H1 (cell line): ENCODE measurements at regions not wholly inside any gene's neighbourhood (a gene's known extent, or its start where the extent isn't known, plus 50 kb on each side); places are given as distances from the start of the nearest gene placed in this dataset.
A peak's percentile ranks its signal among the peaks of the same experiment; 100 is the strongest.

Experiments used
- CTCF ChIA-PET: fragments of 300-600 bp; sonication (Branson Sonifier 250); formaldehyde crosslinking; loops from one replicate; lab custom pipeline; 2021; ENCODE audit not compliant: partially characterized antibody; lab: Charles Lee
- POLR2A ChIA-PET: fragments of 300-600 bp; sonication (Branson Sonifier 250); formaldehyde crosslinking; loops from one replicate; lab custom pipeline; 2021; ENCODE audit warnings: inconsistent platforms; ENCODE audit not compliant: partially characterized antibody; lab: Charles Lee
- DNase-seq, 2 experiments: peaks; one replicate each; pipeline versions ENCODE4 v3.0.0 to v3.0.0-alpha.2; 2010 to 2022; ENCODE audit warnings: low spot score in 2 of 2, low read depth in 1 of 2, mixed read lengths in 1 of 2
- FAIRE-seq: peaks from 2 replicates; lab custom pipeline; 2011; peaks lifted over from hg19 to GRCh38; lab: Jason Lieb, UNC
- H2AFZ ChIP-seq: 2 replicates; pipeline ENCODE4 v1.8.1; 2012; ENCODE audit warnings: low read length, inconsistent platforms
- H2AK5ac ChIP-seq: 2 replicates; pipeline ENCODE4 v1.6.1; 2013; ENCODE audit warnings: low read depth, low read length
- H2BK120ac ChIP-seq: replicated peaks from 2 replicates; pipeline ENCODE3; 2013; ENCODE audit warnings: low read depth, low read length, inconsistent platforms
- H2BK12ac ChIP-seq: 2 replicates; pipeline ENCODE4 v1.6.1; 2013; ENCODE audit warnings: low read depth, low read length
- H2BK15ac ChIP-seq: 2 replicates; pipeline ENCODE4 v1.6.1; 2013; ENCODE audit warnings: low read length
- H2BK20ac ChIP-seq: 2 replicates; pipeline ENCODE4 v1.6.1; 2013; ENCODE audit warnings: low read length
- H2BK5ac ChIP-seq: 2 replicates; pipeline ENCODE4 v1.6.1; 2013; ENCODE audit warnings: low read depth, low read length
- H3K14ac ChIP-seq: 2 replicates; pipeline ENCODE4 v1.6.1; 2013; ENCODE audit warnings: inconsistent platforms; ENCODE audit not compliant: insufficient read length
- H3K18ac ChIP-seq: 2 replicates; pipeline ENCODE4 v1.6.1; 2013; ENCODE audit warnings: low read length; ENCODE audit errors: extremely low read depth
- H3K23ac ChIP-seq: 2 replicates; pipeline ENCODE4 v1.6.1; 2013; ENCODE audit warnings: inconsistent platforms; ENCODE audit not compliant: insufficient read length
- H3K23me2 ChIP-seq: 2 replicates; pipeline ENCODE4 v1.6.1; 2013; ENCODE audit warnings: low read depth, low read length
- H3K27ac ChIP-seq: 2 replicates; pipeline ENCODE4 v1.6.1; 2011; ENCODE audit warnings: low read depth, low read length, inconsistent platforms
- H3K27me3 ChIP-seq, 4 experiments: replicated peaks in 1 of 4; 1 replicate in 1 of 4; 2 replicates in 3 of 4; pipeline versions ENCODE4 v1.6.1 to v1.8.1; 2011 to 2013; ENCODE audit warnings: low read length in 3 of 4, mild to moderate bottlenecking in 3 of 4, inconsistent platforms in 2 of 4, mixed read lengths in 2 of 4, moderate library complexity in 1 of 4; ENCODE audit not compliant: control insufficient read depth in 3 of 4, insufficient read depth in 3 of 4; ENCODE audit errors: extremely low read depth in 1 of 4
- H3K36me3 ChIP-seq, 4 experiments: 2 replicates each; pipeline versions ENCODE4 v1.6.1 to v1.8.1; 2011 to 2013; ENCODE audit warnings: mild to moderate bottlenecking in 4 of 4, low read length in 3 of 4, moderate library complexity in 2 of 4, control low read depth in 1 of 4, inconsistent platforms in 1 of 4; ENCODE audit not compliant: insufficient read depth in 4 of 4, control insufficient read depth in 2 of 4
- H3K4ac ChIP-seq: replicated peaks from 2 replicates; pipeline ENCODE3; 2013; ENCODE audit warnings: low read length, low read depth, mixed read lengths, inconsistent platforms; ENCODE audit not compliant: insufficient read length
- H3K4me1 ChIP-seq, 4 experiments: replicated peaks in 1 of 4; 1 replicate in 1 of 4; 2 replicates in 3 of 4; pipeline versions ENCODE4 v1.6.1 to v1.8.1; 2011 to 2013; ENCODE audit warnings: low read length in 3 of 4, inconsistent platforms in 2 of 4, mixed read lengths in 1 of 4; ENCODE audit not compliant: insufficient read depth in 4 of 4, control insufficient read depth in 3 of 4
- H3K4me2 ChIP-seq, 2 experiments: 2 replicates each; pipeline versions ENCODE4 v1.6.1 to v1.8.1; 2011 to 2013; ENCODE audit warnings: low read depth in 2 of 2, low read length in 2 of 2, control low read depth in 1 of 2, inconsistent platforms in 1 of 2, mild to moderate bottlenecking in 1 of 2; ENCODE audit not compliant: insufficient read depth in 1 of 2
- H3K4me3 ChIP-seq, 4 experiments: fragments of 200-600, 300-600 bp in 1 of 4; sonication (generic), shearing (Covaris generic), sonication (Bioruptor Twin) in 1 of 4; 2 replicates each; pipeline versions ENCODE4 v1.5.1 to v1.8.1; 2011 to 2016; ENCODE audit warnings: low read length in 4 of 4, low read depth in 3 of 4, control low read depth in 2 of 4, inconsistent platforms in 2 of 4, mild to moderate bottlenecking in 2 of 4, mixed read lengths in 1 of 4, moderate library complexity in 1 of 4; ENCODE audit not compliant: insufficient read depth in 2 of 4; ENCODE audit errors: extremely low read depth in 1 of 4
- H3K56ac ChIP-seq: replicated peaks from 2 replicates; pipeline ENCODE3; 2013; ENCODE audit warnings: low read depth, mild to moderate bottlenecking, mixed read lengths, low read length, inconsistent platforms; ENCODE audit not compliant: insufficient read length
- H3K79me1 ChIP-seq: 2 replicates; pipeline ENCODE4 v1.6.1; 2013; ENCODE audit warnings: low read depth, low read length, control low read depth
- H3K79me2 ChIP-seq, 2 experiments: 2 replicates each; pipeline versions ENCODE4 v1.6.1 to v1.8.1; 2012 to 2013; ENCODE audit warnings: low read length in 2 of 2, mild to moderate bottlenecking in 2 of 2, inconsistent platforms in 1 of 2; ENCODE audit not compliant: insufficient read depth in 2 of 2, control insufficient read depth in 1 of 2
- H3K9ac ChIP-seq, 4 experiments: replicated peaks in 1 of 4; 1 replicate in 1 of 4; 2 replicates in 3 of 4; pipeline versions ENCODE4 v1.6.1 to v1.8.1; 2011 to 2013; ENCODE audit warnings: low read depth in 3 of 4, low read length in 3 of 4, control low read depth in 2 of 4, mild to moderate bottlenecking in 2 of 4, moderate library complexity in 2 of 4, inconsistent platforms in 1 of 4; ENCODE audit errors: extremely low read depth in 1 of 4
- H3K9me3 ChIP-seq, 2 experiments: 2 replicates each; pipeline versions ENCODE4 v1.6.1 to v1.8.1; 2012 to 2013; ENCODE audit warnings: mild to moderate bottlenecking in 2 of 2, moderate library complexity in 2 of 2, control low read depth in 1 of 2, inconsistent platforms in 1 of 2, low read depth in 1 of 2, low read length in 1 of 2, mixed read lengths in 1 of 2; ENCODE audit not compliant: insufficient read depth in 2 of 2
- H4K20me1 ChIP-seq, 2 experiments: replicated peaks in 1 of 2; 2 replicates each; pipeline versions ENCODE3 to v1.8.1; 2011 to 2013; ENCODE audit warnings: inconsistent platforms in 2 of 2, low read length in 2 of 2, mild to moderate bottlenecking in 1 of 2; ENCODE audit not compliant: insufficient read depth in 2 of 2, control insufficient read depth in 1 of 2
- H4K5ac ChIP-seq: 2 replicates; pipeline ENCODE4 v1.6.1; 2013; ENCODE audit warnings: low read length, low read depth, mixed read lengths, inconsistent platforms; ENCODE audit not compliant: insufficient read length
- H4K8ac ChIP-seq: 2 replicates; pipeline ENCODE4 v1.8.0; 2013; ENCODE audit warnings: mild to moderate bottlenecking, moderate library complexity, low read length, inconsistent platforms; ENCODE audit not compliant: insufficient read depth; ENCODE audit errors: extremely low read depth
- H4K91ac ChIP-seq: replicated peaks from 2 replicates; pipeline ENCODE3; 2013; ENCODE audit warnings: low read length, mixed read lengths, inconsistent platforms; ENCODE audit not compliant: insufficient read length
- CTBP2 ChIP-seq: IDR thresholded peaks from 2 replicates; pipeline ENCODE4 v1.7.0; 2011; ENCODE audit warnings: borderline replicate concordance, mild to moderate bottlenecking, moderate library complexity, mixed read lengths, low read length; ENCODE audit not compliant: insufficient read depth, insufficient read length
- FOSL1 ChIP-seq: IDR thresholded peaks from 2 replicates; pipeline ENCODE4 v1.6.1; 2011; ENCODE audit warnings: mild to moderate bottlenecking, low read depth, low read length, moderate library complexity; ENCODE audit not compliant: insufficient read depth
- SAP30 ChIP-seq: fragments of 300-600 bp; sonication (generic); IDR thresholded peaks from 2 replicates; pipeline ENCODE4 v1.7.1; 2012; ENCODE audit warnings: low read length, moderate library complexity, mild to moderate bottlenecking, inconsistent platforms; ENCODE audit not compliant: insufficient read depth, insufficient replicate concordance
- SP4 ChIP-seq: IDR thresholded peaks from 2 replicates; pipeline ENCODE4 v1.6.1; 2012; ENCODE audit warnings: low read length, inconsistent platforms
- TAF7 ChIP-seq: optimal IDR thresholded peaks from 2 replicates; pipeline ENCODE3; 2011; ENCODE audit warnings: low read depth, mild to moderate bottlenecking, inconsistent platforms, low read length, moderate library complexity, borderline replicate concordance
- TCF12 ChIP-seq: IDR thresholded peaks from 2 replicates; pipeline ENCODE4 v1.6.1; 2011; ENCODE audit warnings: low read depth, mild to moderate bottlenecking, low read length
- WGBS, 2 experiments: shearing (Covaris generic) in 1 of 2; methylation state at CpG; one replicate each; pipeline versions ENCODE4 v1.1.6 to v1.1.7; 2013 to 2015; ENCODE audit warnings: low lambda C conversion rate in 2 of 2, mixed read lengths in 2 of 2, inconsistent platforms in 1 of 2, low coverage in 1 of 2, missing lambda C conversion rate in 1 of 2; ENCODE audit not compliant: insufficient replicate concordance in 2 of 2, insufficient coverage in 1 of 2, insufficient read length in 1 of 2; ENCODE audit errors: extremely low coverage in 1 of 2, missing lambda C conversion rate in 1 of 2; 5-methylcytosine and 5-hydroxymethylcytosine counted together

- ChIA-PET CTCF (interaction anchor here (0.6 to 1.2 kb wide), 4 partner anchors 10 to 1978 kb away, joined by 3 read pairs; no protein-coding TSS in a partner anchor), POLR2A (no interaction called here)
- no peak overlapping the region for H2AK5ac ChIP-seq
These were observed 889.7 kb downstream of the CDH9 start for GRCh38 chr5:26148569-26149107.

More at GRCh38 chr5:26148569-26149107, 889.7 kb downstream of the CDH9 start:
- Histone ChIP-seq H4K20me1 (no peaks in the 10 kb centered on the region), H2BK12ac (no peak overlapping the region), H3K23ac (no peak overlapping the region), H3K4me3 (no peak overlapping the region), H2BK15ac (no peak overlapping the region), H3K4ac (no peak overlapping the region), H4K5ac (no peak overlapping the region), H2BK120ac (no peak overlapping the region), H3K79me2 (no peaks in the 10 kb centered on the region), H2AFZ (no peak overlapping the region), H3K79me1 (no peaks in the 10 kb centered on the region), H4K8ac (no peak overlapping the region), H3K14ac (no peak overlapping the region), H3K9ac (no peak overlapping the region), H3K27ac (no peak overlapping the region), H3K23me2 (no peaks in the 10 kb centered on the region), H3K56ac (no peak overlapping the region), H3K27me3 (no peaks in the 10 kb centered on the region), H3K9me3 (no peaks in the 10 kb centered on the region), H3K4me1 (peaks cover 0 to 5% (median 0%) of the 10 kb centered on the region in 4 experiments; a peak in 3 of 7 replicates), H2BK20ac (no peak overlapping the region), H2BK5ac (no peak overlapping the region), H3K18ac (no peak overlapping the region), H3K4me2 (no peak overlapping the region), H3K36me3 (no peaks in the 10 kb centered on the region), H4K91ac (no peak overlapping the region)
- 93% methylated on average over 7 of the region's 7 CpGs; no CpG with 5 or more reads in 1 of the 2 experiments for WGBS, 2 experiments
- FAIRE-seq, result no peak
- DNase-seq, result peak; percentile 10 to 45
- no peak for TF ChIP-seq CTBP2
- no peak for TF ChIP-seq FOSL1
- TF ChIP-seq SP4, result no peak
- no peak for TF ChIP-seq SAP30
- no peak for TF ChIP-seq TAF7
- TF ChIP-seq TCF12, result no peak
